ENCODE measurements at regions not wholly inside any gene's neighbourhood (a gene's known extent, or its start where the extent isn't known, plus 50 kb on each side); places are given as distances from the start of the nearest gene placed in this dataset.

DNA sequence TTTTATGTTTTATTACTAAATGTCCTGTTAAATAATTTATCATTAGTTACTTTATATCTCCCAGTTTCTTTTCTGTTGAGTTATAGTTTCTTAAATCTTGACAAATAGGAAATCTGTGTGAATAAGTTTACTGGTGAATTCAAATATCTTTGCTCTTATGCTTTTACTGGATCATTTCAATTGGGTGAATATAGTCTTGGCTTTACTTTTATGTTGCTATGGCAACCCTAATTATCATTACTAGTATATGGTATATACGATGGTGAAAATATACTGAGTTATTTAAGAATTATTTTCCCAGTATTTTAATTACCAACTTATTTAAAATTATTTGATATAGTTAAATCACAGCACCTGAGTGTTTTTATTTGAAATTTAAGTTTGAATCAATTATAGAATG is 363.0 kb downstream of the CDH10 start:
- no peaks in the 10 kb centered on the region for H3K27me3 Mint-ChIP-seq (ENCODE audit: low read depth in 3 of 3)
- H3K4me3 Mint-ChIP-seq, result no peak overlapping the region
- H3K4me1 Mint-ChIP-seq, result no peaks in the 10 kb centered on the region
- no peaks in the 10 kb centered on the region for H3K36me3 Mint-ChIP-seq
- H3K9me3 Mint-ChIP-seq, result peaks cover 6 to 32% (median 24%) of the 10 kb centered on the region in 6 donors
- no peak overlapping the region for H3K27ac Mint-ChIP-seq
- DNase-seq, result no peak

DNA sequence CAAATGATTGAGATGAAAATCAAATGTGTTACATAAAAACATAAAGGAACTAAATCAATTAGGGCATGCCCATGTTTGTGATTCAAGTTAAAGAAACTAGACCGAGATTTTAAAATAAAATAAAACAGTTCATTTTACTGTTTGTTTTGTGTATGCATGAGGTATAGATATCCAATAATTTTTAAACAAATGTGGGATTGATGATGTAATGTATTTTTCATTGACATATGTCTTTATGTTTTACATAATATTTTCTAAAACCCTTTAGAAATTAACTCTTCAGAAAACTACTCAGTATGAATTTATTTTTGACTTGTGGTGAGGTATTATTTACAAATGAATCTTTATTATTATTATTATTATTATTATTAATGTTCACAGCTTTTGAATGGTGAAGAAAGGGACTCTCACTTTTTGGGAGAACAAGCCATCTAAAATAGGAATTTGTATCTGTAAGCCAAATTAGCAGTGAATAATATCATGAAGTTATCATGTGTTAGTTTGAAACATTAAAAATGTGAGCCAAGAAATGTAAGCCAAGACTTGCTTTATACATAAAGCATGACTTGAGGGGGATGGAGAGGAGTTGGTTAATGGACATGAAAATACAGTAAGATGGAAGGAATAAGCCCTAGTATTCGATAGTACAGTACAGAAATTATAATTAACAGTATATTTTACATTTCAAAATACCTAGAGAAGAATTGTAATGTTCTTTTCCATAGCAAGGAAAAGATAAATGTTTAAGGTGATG is 355.0 kb downstream of the CDH10 start:
- peaks cover 0 to 7% (median 0%) of the 10 kb centered on the region in 3 donors for H3K27me3 Mint-ChIP-seq (ENCODE audit: low read depth in 3 of 3)
- H3K36me3 Mint-ChIP-seq, result peaks cover 0 to 3% (median 0%) of the 10 kb centered on the region in 3 donors
- no peak for DNase-seq
- H3K27ac Mint-ChIP-seq, result peak overlapping the region in 1 of 6 donors; percentile 12
- H3K9me3 Mint-ChIP-seq, result peaks cover 5 to 39% (median 24%) of the 10 kb centered on the region in 6 donors
- no peak overlapping the region for H3K4me3 Mint-ChIP-seq
- H3K4me1 Mint-ChIP-seq, result no peaks in the 10 kb centered on the region

DNA sequence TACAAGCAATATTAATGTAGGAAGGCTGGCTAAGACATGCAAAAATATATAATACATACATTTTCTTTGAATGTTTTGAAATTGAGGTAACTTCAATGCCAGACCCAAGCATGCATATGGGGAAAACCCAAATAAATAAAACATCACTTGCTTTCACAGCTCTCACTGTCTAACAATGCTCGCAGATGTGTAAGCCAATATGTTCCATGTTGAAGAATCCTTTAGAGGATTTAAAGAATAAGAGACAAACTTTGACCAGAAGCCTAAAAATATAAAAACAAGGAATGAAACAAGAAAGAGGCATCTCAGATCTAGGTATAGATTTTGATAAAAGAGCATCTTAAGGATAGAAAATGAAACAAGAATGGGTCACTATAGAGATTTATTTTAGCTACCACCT is 354.2 kb downstream of the CDH10 start:
- H3K4me3 Mint-ChIP-seq, result no peak overlapping the region
- H3K4me1 Mint-ChIP-seq, result no peaks in the 10 kb centered on the region
- H3K27ac Mint-ChIP-seq, result no peak overlapping the region
- DNase-seq, result no peak
- H3K27me3 Mint-ChIP-seq (ENCODE audit: low read depth in 3 of 3), result peaks cover 0 to 7% (median 0%) of the 10 kb centered on the region in 3 donors
- H3K36me3 Mint-ChIP-seq, result peaks cover 0 to 3% (median 0%) of the 10 kb centered on the region in 3 donors
- peaks cover 8 to 38% (median 21%) of the 10 kb centered on the region in 6 donors for H3K9me3 Mint-ChIP-seq

DNA sequence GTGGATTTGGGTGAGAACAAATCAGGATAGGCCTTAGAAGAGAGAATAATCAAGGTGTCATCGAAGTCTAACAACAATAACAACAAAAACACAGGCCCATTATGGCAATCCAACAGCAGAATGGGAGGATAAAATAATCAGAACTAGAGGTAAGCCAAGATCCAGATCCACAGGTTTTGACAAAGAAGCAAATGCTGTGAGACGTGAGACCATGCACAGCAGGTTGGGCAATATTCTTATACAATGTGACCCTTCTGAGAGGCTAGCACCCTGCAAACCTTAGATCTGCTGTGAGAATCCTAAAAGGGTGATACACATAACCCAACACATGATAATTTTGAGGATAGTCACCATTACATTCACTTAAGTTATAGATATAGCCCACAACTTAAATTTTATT is 352.9 kb downstream of the CDH10 start:
- DNase-seq, result no peak
- Mint-ChIP-seq H3K27me3 (ENCODE audit: low read depth in 3 of 3) (peaks cover 0 to 7% (median under 1%) of the 10 kb centered on the region in 3 donors), H3K36me3 (peaks cover 0 to 3% (median 0%) of the 10 kb centered on the region in 3 donors), H3K4me3 (no peak overlapping the region), H3K9me3 (peaks cover 11 to 49% (median 26%) of the 10 kb centered on the region in 6 donors), H3K27ac (no peak overlapping the region), H3K4me1 (no peaks in the 10 kb centered on the region)

DNA sequence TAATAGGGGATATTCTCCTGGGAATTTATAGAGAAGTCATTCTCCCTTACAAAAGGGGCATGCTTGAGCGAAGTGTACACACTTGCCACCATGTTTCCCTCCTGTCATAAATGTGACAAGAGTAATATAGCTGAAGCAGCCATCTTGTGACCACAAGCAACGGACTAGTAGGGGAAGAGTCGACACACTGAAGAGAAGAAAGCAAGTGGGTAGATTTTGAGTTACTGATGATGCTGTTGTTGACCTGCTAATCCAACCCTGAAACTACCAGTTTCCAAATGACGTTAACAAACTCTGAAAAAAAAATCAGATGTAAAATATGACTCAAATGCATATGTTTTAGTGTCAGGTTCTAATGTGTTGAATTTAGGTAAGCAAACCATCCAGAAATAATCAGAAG is 350.4 kb downstream of the CDH10 start:
- H3K27ac Mint-ChIP-seq, result no peak overlapping the region

DNA sequence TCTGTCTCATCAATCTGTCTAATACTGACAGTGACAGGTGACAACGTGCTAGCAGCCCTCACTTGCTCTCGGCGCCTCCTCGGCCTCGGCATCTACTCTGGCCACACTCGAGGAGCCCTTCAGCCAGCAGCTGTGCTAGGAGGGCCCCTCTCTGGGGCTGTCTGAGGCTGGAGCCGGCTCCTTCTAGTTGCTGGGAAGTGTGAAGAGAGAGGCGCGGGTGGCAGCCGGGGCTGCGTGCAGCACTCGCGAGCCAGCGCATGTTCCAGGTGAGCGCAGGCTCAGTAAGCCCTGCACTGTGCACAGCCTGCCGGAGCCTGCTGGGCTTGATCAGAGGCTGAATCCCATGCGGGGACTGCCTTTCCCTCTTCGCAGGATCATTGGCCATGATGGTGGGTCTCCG is 330.7 kb downstream of the CDH10 start:
- DNase-seq, result no peak
- H3K4me3 Mint-ChIP-seq, result no peak overlapping the region
- H3K27ac Mint-ChIP-seq, result no peak overlapping the region
- peaks cover 6 to 12% (median 7%) of the 10 kb centered on the region in 3 donors for H3K36me3 Mint-ChIP-seq
- no peaks in the 10 kb centered on the region for H3K4me1 Mint-ChIP-seq
- peaks cover 24 to 70% (median 54%) of the 10 kb centered on the region in 6 donors for H3K9me3 Mint-ChIP-seq
- peaks cover 0 to 2% (median 2%) of the 10 kb centered on the region in 3 donors for H3K27me3 Mint-ChIP-seq (ENCODE audit: low read depth in 3 of 3)

More for the DNA sequence above, 350.4 kb downstream of the CDH10 start:
- H3K9me3 Mint-ChIP-seq, result peaks cover 14 to 60% (median 36%) of the 10 kb centered on the region in 6 donors
- H3K36me3 Mint-ChIP-seq, result peaks cover 0 to 3% (median 0%) of the 10 kb centered on the region in 3 donors
- H3K4me1 Mint-ChIP-seq, result no peaks in the 10 kb centered on the region
- no peak overlapping the region for H3K4me3 Mint-ChIP-seq
- peaks cover 0 to 6% (median 4%) of the 10 kb centered on the region in 3 donors for H3K27me3 Mint-ChIP-seq (ENCODE audit: low read depth in 3 of 3)
- DNase-seq, result no peak

DNA sequence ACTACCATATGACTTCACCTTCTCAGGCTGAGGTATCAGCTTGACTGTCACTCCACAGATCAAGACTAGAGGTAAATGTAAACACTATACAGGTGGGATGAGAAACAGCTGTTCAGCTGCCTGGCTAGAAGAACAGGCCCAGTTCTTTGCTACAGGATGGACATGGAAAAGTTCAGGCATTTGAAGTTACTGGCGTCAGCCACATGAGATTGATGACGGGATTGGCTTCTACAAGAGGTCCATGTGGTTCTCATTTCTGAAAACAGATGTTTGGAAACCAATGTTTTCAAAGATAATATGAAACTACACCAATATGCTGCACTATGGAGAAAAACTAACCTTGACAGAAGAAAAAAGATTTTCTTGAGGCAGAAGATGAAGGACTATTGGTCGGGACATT is 324.1 kb downstream of the CDH10 start:
- H3K4me1 Mint-ChIP-seq, result peaks cover 8 to 11% of the 10 kb centered on the region in 2 donors
- no peak for DNase-seq
- H3K27ac Mint-ChIP-seq, result no peak overlapping the region
- peaks cover 0 to 2% (median 0%) of the 10 kb centered on the region in 3 donors for H3K27me3 Mint-ChIP-seq (ENCODE audit: low read depth in 3 of 3)
- H3K4me3 Mint-ChIP-seq, result no peak overlapping the region
- no peaks in the 10 kb centered on the region for H3K36me3 Mint-ChIP-seq
- H3K9me3 Mint-ChIP-seq, result peaks cover 3 to 43% (median 34%) of the 10 kb centered on the region in 6 donors

DNA sequence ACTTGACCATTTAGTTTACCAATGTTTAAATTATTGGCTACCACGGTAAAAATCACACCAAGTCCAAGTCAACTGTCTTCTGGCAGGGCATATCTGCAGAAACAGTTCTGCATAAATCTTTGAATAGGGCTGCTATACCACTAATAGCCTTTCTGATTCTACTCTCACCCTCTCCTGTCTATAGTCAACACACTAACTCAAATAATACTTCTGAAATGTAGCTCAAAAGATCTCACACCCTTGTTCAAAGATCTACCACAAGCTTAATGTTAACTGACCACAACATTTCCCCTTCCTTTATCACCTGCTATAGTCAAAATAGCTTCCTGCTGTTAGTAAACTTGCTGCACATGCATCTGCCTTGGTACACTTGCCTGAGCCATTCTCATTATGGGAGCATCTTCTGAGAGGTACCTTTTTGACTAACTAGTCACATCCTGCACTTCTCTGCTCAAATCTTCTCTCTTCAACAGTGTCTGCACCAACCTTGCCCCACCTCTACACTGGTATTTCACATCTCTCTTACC is 319.4 kb downstream of the CDH10 start:
- Mint-ChIP-seq H3K4me1 (peaks cover 8 to 14% of the 10 kb centered on the region in 2 donors), H3K36me3 (peaks cover 0 to 4% (median 0%) of the 10 kb centered on the region in 3 donors), H3K4me3 (peak overlapping the region in 2 of 5 donors; percentile 9 to 19), H3K9me3 (peaks cover 7 to 52% (median 30%) of the 10 kb centered on the region in 6 donors), H3K27ac (no peak overlapping the region), H3K27me3 (ENCODE audit: low read depth in 3 of 3) (peaks cover 0 to 2% (median 0%) of the 10 kb centered on the region in 3 donors)
- DNase-seq, result peak in 2 of 3 donors; percentile 3 to 5

DNA sequence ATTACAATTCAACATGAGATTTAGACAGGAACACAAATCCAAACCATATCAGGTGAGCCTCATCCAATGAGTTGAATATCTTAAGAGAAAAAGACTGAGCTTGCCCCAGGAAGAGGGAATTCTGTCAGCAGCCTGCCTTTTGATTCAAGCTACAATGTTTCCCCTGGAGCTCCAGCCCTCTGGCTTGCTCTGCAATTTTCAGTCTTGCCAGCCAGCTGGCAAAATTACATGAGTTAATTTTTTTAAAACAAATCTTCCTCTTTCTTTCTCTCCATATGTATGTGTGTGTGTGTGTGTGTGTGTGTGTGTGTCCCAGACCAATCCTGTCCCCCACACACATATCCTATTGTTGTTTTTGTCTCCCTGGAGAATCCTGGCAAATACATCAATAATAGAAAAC is 313.2 kb downstream of the CDH10 start:
- Mint-ChIP-seq H3K27me3 (ENCODE audit: low read depth in 3 of 3) (no peaks in the 10 kb centered on the region), H3K4me1 (no peaks in the 10 kb centered on the region), H3K9me3 (peaks cover 18 to 69% (median 39%) of the 10 kb centered on the region in 6 donors), H3K36me3 (peaks cover 0 to 4% (median 2%) of the 10 kb centered on the region in 3 donors), H3K4me3 (no peak overlapping the region), H3K27ac (no peak overlapping the region)
- no peak for DNase-seq

DNA sequence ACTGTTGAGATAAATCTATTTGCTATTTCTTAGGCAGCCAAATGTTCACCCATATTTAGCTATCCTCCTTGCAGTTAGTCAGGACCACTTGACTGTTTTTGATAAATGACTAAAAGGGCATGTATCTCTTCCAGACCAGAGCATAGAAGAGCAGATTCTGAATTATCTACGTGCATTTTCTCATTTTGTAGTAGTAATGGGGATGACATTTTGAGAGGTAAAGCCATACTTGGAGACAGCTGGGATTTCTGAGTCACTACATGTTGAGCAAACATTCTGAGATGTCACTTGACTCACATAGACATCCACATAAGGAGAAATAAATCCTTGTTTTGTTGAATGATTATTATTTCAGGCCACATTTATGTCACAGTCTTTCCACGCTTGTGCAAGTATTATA is 297.6 kb downstream of the CDH10 start:
- Mint-ChIP-seq H3K27ac (no peak overlapping the region), H3K9me3 (peaks cover 8 to 48% (median 27%) of the 10 kb centered on the region in 6 donors), H3K27me3 (ENCODE audit: low read depth in 3 of 3) (peaks cover 0 to 2% (median 0%) of the 10 kb centered on the region in 3 donors), H3K36me3 (no peaks in the 10 kb centered on the region), H3K4me3 (no peak overlapping the region), H3K4me1 (no peaks in the 10 kb centered on the region)
- DNase-seq, result no peak

DNA sequence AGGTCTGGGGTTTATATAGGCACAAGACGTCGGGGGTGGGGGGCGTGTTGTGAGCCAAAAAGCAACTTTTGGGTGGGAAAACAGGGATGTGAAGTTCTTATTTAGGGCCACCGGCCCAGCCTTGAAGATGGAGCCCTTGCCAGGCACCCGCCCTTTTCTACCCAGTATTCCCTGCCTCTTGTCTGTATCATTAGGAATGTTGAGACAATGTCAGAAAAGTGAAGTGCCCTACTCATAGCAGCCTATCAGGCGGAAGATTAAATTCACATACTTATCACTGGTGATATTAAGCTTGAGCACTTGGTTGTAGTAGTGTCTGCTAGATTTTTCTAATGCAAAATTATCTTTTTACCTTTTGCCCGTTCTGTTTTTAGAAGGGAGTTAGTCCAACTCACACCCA is 293.5 kb downstream of the CDH10 start:
- H3K9me3 Mint-ChIP-seq, result peaks cover 9 to 57% (median 29%) of the 10 kb centered on the region in 6 donors
- H3K36me3 Mint-ChIP-seq, result peaks cover 0 to 4% (median 0%) of the 10 kb centered on the region in 3 donors
- H3K27ac Mint-ChIP-seq, result no peak overlapping the region
- peaks cover 0 to 2% (median 1%) of the 10 kb centered on the region in 3 donors for H3K27me3 Mint-ChIP-seq (ENCODE audit: low read depth in 3 of 3)
- no peak for DNase-seq
- no peaks in the 10 kb centered on the region for H3K4me1 Mint-ChIP-seq
- H3K4me3 Mint-ChIP-seq, result no peak overlapping the region

DNA sequence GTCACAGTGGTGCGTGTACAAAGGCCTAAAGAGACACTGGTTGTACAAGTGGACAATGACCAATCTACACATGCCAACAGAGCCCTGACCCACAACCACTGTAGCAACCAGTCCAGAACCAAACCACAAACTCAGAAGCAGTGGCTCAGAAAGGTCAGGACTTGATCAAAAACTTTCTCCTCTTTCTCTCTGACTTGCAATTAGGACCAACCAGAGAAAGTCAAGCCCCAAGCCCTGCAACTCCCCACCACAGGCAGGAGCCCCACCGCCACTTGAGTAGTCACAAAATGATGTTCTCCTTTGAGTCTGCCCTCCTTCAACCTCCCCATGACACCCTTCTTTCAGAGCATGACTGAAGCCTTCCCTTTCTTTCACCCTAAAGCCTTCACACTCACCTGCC is 291.8 kb downstream of the CDH10 start:
- peaks cover 0 to 2% (median 1%) of the 10 kb centered on the region in 3 donors for H3K27me3 Mint-ChIP-seq (ENCODE audit: low read depth in 3 of 3)
- no peak overlapping the region for H3K4me3 Mint-ChIP-seq
- peaks cover 9 to 68% (median 26%) of the 10 kb centered on the region in 6 donors for H3K9me3 Mint-ChIP-seq
- no peaks in the 10 kb centered on the region for H3K4me1 Mint-ChIP-seq
- H3K36me3 Mint-ChIP-seq, result peaks cover 0 to 4% (median 0%) of the 10 kb centered on the region in 3 donors
- no peak overlapping the region for H3K27ac Mint-ChIP-seq
- no peak for DNase-seq

DNA sequence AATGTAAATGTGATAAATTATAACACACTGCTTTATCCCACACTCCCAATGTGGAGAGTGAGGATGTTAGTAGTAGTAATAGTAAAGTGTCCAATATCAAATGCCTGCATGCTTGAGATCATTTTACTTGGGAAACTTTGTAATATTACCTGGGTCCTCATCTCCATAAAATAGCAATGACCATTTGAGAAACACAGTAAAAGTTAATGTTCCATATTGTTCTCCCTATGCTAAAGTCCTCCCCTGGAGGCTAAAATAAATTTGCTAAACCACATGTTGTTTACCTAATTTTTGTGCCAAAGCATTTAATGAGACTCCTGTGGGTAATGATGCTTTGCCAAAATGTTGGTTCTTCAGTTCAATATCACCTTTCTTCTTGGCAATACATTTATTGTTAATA is 291.2 kb downstream of the CDH10 start:
- H3K4me3 Mint-ChIP-seq, result no peak overlapping the region
- H3K9me3 Mint-ChIP-seq, result peaks cover 10 to 68% (median 27%) of the 10 kb centered on the region in 6 donors

DNA sequence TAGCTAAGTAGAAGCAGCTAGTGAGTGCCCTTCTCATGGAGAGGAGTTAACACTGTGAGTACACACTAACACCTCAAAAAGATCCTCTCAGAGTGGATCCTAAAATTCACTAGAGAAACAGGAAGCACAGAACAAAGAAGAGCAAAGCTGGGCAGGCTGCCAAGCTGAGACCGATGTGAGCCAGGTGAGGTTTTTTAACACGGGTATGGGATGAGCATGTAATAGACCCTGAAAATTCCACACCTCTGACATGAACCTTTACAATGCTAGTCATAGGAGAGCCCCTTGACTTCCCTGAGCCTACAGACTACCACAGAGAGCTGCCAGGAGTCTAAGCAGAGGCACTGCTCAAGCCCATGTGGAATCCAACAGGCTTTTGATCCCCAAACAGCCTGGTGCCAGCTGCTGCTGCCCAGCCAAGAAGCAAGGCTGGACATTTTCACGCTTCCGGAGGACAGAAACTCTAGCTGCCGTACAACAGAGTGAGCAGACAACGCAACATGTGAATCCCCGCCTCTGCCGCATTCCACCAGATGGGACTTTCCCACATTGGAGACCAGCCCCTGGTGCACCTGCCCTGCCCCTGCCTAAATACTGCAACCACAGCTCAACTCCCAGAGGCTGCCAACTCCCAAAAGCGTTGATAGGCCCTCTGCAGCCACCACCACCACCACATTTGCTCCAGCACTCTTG is 280.8 kb downstream of the CDH10 start:
- H3K4me1 Mint-ChIP-seq, result no peaks in the 10 kb centered on the region
- H3K4me3 Mint-ChIP-seq, result no peak overlapping the region

More for the DNA sequence above, 291.2 kb downstream of the CDH10 start:
- Mint-ChIP-seq H3K4me1 (no peaks in the 10 kb centered on the region), H3K36me3 (peaks cover 0 to 4% (median 0%) of the 10 kb centered on the region in 3 donors), H3K27ac (no peak overlapping the region), H3K27me3 (ENCODE audit: low read depth in 3 of 3) (peaks cover 0 to 2% (median 1%) of the 10 kb centered on the region in 3 donors)
- DNase-seq, result no peak

More for the DNA sequence above, 280.8 kb downstream of the CDH10 start:
- Mint-ChIP-seq H3K27me3 (ENCODE audit: low read depth in 3 of 3) (peaks cover 0 to 2% (median 0%) of the 10 kb centered on the region in 3 donors), H3K36me3 (peaks cover 0 to 7% (median 0%) of the 10 kb centered on the region in 3 donors), H3K27ac (no peak overlapping the region), H3K9me3 (peaks cover 23 to 59% (median 43%) of the 10 kb centered on the region in 6 donors)
- no peak for DNase-seq

All from immature natural killer cell (primary cell).